SK-N-SH (cell line): ENCODE measurements at regions not wholly inside any gene's neighbourhood (a gene's known extent, or its start where the extent isn't known, plus 50 kb on each side); places are given as distances from the start of the nearest gene placed in this dataset.

ENCODE experiments used
- CTCF ChIA-PET: fragments of 300-600, 350-600 bp; formaldehyde crosslinking; extraction: SDS; loops from one replicate; lab custom pipeline; 2021; lab: Yijun Ruan, JAX
- POLR2A ChIA-PET: fragments of 350-600 bp; sonication (Branson Sonifier 250); formaldehyde crosslinking; extraction: SDS; loops from one replicate; lab custom pipeline; 2020; ENCODE audit warnings: antibody characterized with exemption, inconsistent platforms; lab: Yijun Ruan, JAX
- DNase-seq: peaks from one replicate; pipeline ENCODE4 v3.0.0; 2012
- H2AFZ ChIP-seq: fragments of 200-600 bp; sonication (generic); 2 replicates; pipeline ENCODE4 v1.8.1; 2016; ENCODE audit warnings: antibody characterized with exemption, mild to moderate bottlenecking, low read depth
- H3F3A ChIP-seq: fragments of 200-600 bp; sonication (generic); replicated peaks from 2 replicates; pipeline ENCODE3; 2016; ENCODE audit warnings: antibody characterized with exemption, mild to moderate bottlenecking; ENCODE audit not compliant: insufficient read depth
- H3K27ac ChIP-seq, 2 experiments: fragments of 200-500 bp in 1 of 2; fragments of 200-600 bp in 1 of 2; sonication (Bioruptor generic) in 1 of 2; sonication (generic), shearing (Covaris generic) in 1 of 2; 2 replicates each; pipeline versions ENCODE4 v1.5.1 to v1.6.1; 2014 to 2016; ENCODE audit warnings: low read depth in 2 of 2, inconsistent platforms in 1 of 2, low read length in 1 of 2, mild to moderate bottlenecking in 1 of 2, mixed read lengths in 1 of 2
- H3K27me3 ChIP-seq: fragments of 200-600 bp; sonication (generic), shearing (Covaris generic); 2 replicates; pipeline ENCODE4 v1.6.1; 2016; ENCODE audit warnings: mixed run types; ENCODE audit not compliant: insufficient read depth
- H3K36me3 ChIP-seq, 2 experiments: fragments of 200-500 bp in 1 of 2; fragments of 200-600 bp in 1 of 2; sonication (Bioruptor generic) in 1 of 2; sonication (generic) in 1 of 2; replicated peaks in 1 of 2; 2 replicates each; pipeline versions ENCODE3 to v1.5.1; 2014 to 2016; ENCODE audit warnings: low read length in 1 of 2, mild to moderate bottlenecking in 1 of 2; ENCODE audit not compliant: insufficient read depth in 2 of 2, control insufficient read depth in 1 of 2
- H3K4me1 ChIP-seq, 2 experiments: fragments of 200-500 bp in 1 of 2; fragments of 200-600 bp in 1 of 2; sonication (Bioruptor generic) in 1 of 2; sonication (generic), shearing (Covaris generic) in 1 of 2; 2 replicates each; pipeline versions ENCODE4 v1.5.1 to v1.6.1; 2014 to 2016; ENCODE audit warnings: low read depth in 1 of 2, low read length in 1 of 2, mixed run types in 1 of 2; ENCODE audit not compliant: insufficient read depth in 2 of 2, control insufficient read depth in 1 of 2
- H3K4me2 ChIP-seq: fragments of 200-600 bp; sonication (generic), shearing (Covaris generic); 2 replicates; pipeline ENCODE4 v1.6.1; 2017; ENCODE audit warnings: mixed run types
- H3K4me3 ChIP-seq, 2 experiments: fragments of 200-500 bp in 1 of 2; fragments of 200-600 bp in 1 of 2; sonication (Bioruptor generic) in 1 of 2; sonication (generic), shearing (Covaris generic) in 1 of 2; 2 replicates each; pipeline versions ENCODE4 v1.5.1 to v1.8.1; 2014 to 2016; ENCODE audit warnings: low read depth in 2 of 2, inconsistent platforms in 1 of 2, low read length in 1 of 2, mild to moderate bottlenecking in 1 of 2, mixed read lengths in 1 of 2, moderate library complexity in 1 of 2
- H3K79me2 ChIP-seq: fragments of 200-600 bp; sonication (generic); 2 replicates; pipeline ENCODE4 v1.8.1; 2017; ENCODE audit warnings: mild to moderate bottlenecking; ENCODE audit not compliant: insufficient read depth
- H3K9ac ChIP-seq: fragments of 200-600 bp; sonication (generic); 2 replicates; pipeline ENCODE4 v1.6.1; 2017; ENCODE audit warnings: mixed run types
- H3K9me2 ChIP-seq: fragments of 200-600 bp; sonication (generic); 2 replicates; pipeline ENCODE4 v1.6.1; 2017; ENCODE audit warnings: mixed run types
- H3K9me3 ChIP-seq: fragments of 200-600 bp; sonication (generic); 2 replicates; pipeline ENCODE4 v1.6.1; 2017; ENCODE audit warnings: mixed run types, mild to moderate bottlenecking, moderate library complexity
- H4K20me1 ChIP-seq: fragments of 200-600 bp; sonication (generic); 2 replicates; pipeline ENCODE4 v1.6.1; 2017; ENCODE audit warnings: mild to moderate bottlenecking, mixed run types; ENCODE audit not compliant: insufficient read depth
- CHD2 ChIP-seq: fragments of 150-350 bp; IDR thresholded peaks from 2 replicates; pipeline ENCODE4 v1.6.1; 2018; ENCODE audit warnings: low read length; ENCODE audit not compliant: partially characterized antibody
- ELF1 ChIP-seq: IDR thresholded peaks from 2 replicates; pipeline ENCODE4 v1.4.0; 2012
- EZH2phosphoT487 ChIP-seq: fragments of 200-600 bp; sonication (generic); IDR thresholded peaks from 2 replicates; pipeline ENCODE4 v1.6.1; 2017; ENCODE audit warnings: low read depth, mixed run types, mild to moderate bottlenecking, antibody characterized with exemption, moderate library complexity, borderline replicate concordance
- FOXJ3 ChIP-seq: sonication (generic); formaldehyde crosslinking; IDR thresholded peaks from 2 replicates; pipeline ENCODE4 v1.5.1; 2020; ENCODE audit warnings: mild to moderate bottlenecking, missing genetic modification reagents
- FOXM1 ChIP-seq: IDR thresholded peaks from 2 replicates; pipeline ENCODE4 v1.4.0; 2012; ENCODE audit warnings: low read depth, mild to moderate bottlenecking
- GATA2 ChIP-seq: sonication (generic); formaldehyde crosslinking; IDR thresholded peaks from 2 replicates; pipeline ENCODE4 v1.5.0; 2020; ENCODE audit warnings: mild to moderate bottlenecking, missing genetic modification reagents
- NFIC ChIP-seq: IDR thresholded peaks from 2 replicates; pipeline ENCODE4 v1.4.0; 2012; ENCODE audit warnings: borderline replicate concordance
- RCOR1 ChIP-seq: fragments of 150-350 bp; IDR thresholded peaks from 2 replicates; pipeline ENCODE4 v1.6.1; 2017; ENCODE audit warnings: antibody characterized with exemption, low read length
- RFX5 ChIP-seq: IDR thresholded peaks from 2 replicates; pipeline ENCODE4 v1.6.1; 2012; ENCODE audit warnings: mild to moderate bottlenecking, improper control_type of control experiment, low read length
- RXRA ChIP-seq: IDR thresholded peaks from 2 replicates; pipeline ENCODE4 v1.4.0; 2012; ENCODE audit warnings: low read depth, mild to moderate bottlenecking, borderline replicate concordance
- SIN3A ChIP-seq: IDR thresholded peaks from 2 replicates; pipeline ENCODE4 v1.6.1; 2012; ENCODE audit warnings: low read depth, mild to moderate bottlenecking, low read length, moderate library complexity, borderline replicate concordance
- SMC3 ChIP-seq: IDR thresholded peaks from 2 replicates; pipeline ENCODE4 v1.6.1; 2012; ENCODE audit warnings: low read depth, low read length, improper control_type of control experiment
- WGBS: methylation state at CpG from one replicate; pipeline ENCODE4 v1.1.6; 2017; ENCODE audit warnings: low lambda C conversion rate; 5-methylcytosine and 5-hydroxymethylcytosine counted together
- TF ChIP-seq, protein P1 (sequence below): IDR thresholded peaks from 2 replicates; pipeline ENCODE4 v1.4.0; 2012; ENCODE audit warnings: low read depth, borderline replicate concordance
- TF ChIP-seq, protein P2 (sequence below): IDR thresholded peaks from 2 replicates; pipeline ENCODE4 v1.4.0; 2012; ENCODE audit warnings: low read depth
- TF ChIP-seq, protein P3 (sequence below): fragments of 150-350 bp; IDR thresholded peaks from 2 replicates; pipeline ENCODE4 v1.6.1; 2016; ENCODE audit warnings: mild to moderate bottlenecking, low read depth, low read length
- TF ChIP-seq, protein P4 (sequence below): IDR thresholded peaks from 2 replicates; pipeline ENCODE4 v1.6.1; 2012; ENCODE audit warnings: mild to moderate bottlenecking, low read depth, low read length, moderate library complexity
- TF ChIP-seq, protein P5 (sequence below): fragments of 200-600 bp; sonication (generic); IDR thresholded peaks from 2 replicates; pipeline ENCODE4 v1.6.1; 2017; ENCODE audit warnings: antibody characterized with exemption, mild to moderate bottlenecking, moderate library complexity
- TF ChIP-seq, protein P6 (sequence below): IDR thresholded peaks from 2 replicates; pipeline ENCODE4; 2012

DNA sequence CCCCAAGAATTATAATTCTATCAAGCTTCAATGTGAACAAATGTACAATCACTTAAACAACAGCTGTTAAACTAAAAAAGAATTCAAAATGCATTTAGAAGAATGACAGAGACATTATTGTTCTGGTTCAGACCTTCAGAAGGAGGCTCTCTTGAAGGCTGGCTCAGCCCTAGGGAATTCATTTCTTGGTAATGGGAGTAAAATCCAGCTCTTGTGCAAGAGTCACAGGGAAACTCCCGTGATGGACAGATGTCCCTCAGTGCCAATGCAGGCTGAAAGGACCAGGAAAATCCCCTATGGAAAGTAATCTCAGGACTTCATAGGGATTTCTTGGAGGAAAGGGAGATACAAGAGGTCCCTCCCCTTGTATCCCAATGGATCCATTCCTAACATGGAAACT is 149.9 kb upstream of the STT3B start:
- Histone ChIP-seq H3K9ac (no peak overlapping the region), H3K4me1 (no peaks in the 10 kb centered on the region), H3F3A (no peaks in the 10 kb centered on the region), H3K9me3 (no peaks in the 10 kb centered on the region), H3K79me2 (no peaks in the 10 kb centered on the region), H3K4me3 (no peak overlapping the region), H3K9me2 (no peaks in the 10 kb centered on the region), H3K4me2 (no peak overlapping the region), H3K27ac (no peak overlapping the region), H3K36me3 (no peaks in the 10 kb centered on the region), H4K20me1 (no peaks in the 10 kb centered on the region), H2AFZ (no peak overlapping the region), H3K27me3 (no peaks in the 10 kb centered on the region)
- 22% methylated on average over 1 of the region's 1 CpG for WGBS
- ChIA-PET CTCF (no interaction called here), POLR2A (no interaction called here)
- no peak for TF ChIP-seq NFIC
- TF ChIP-seq RFX5 = no peak
- no peak for TF ChIP-seq EZH2phosphoT487
- TF ChIP-seq, protein P1, sequence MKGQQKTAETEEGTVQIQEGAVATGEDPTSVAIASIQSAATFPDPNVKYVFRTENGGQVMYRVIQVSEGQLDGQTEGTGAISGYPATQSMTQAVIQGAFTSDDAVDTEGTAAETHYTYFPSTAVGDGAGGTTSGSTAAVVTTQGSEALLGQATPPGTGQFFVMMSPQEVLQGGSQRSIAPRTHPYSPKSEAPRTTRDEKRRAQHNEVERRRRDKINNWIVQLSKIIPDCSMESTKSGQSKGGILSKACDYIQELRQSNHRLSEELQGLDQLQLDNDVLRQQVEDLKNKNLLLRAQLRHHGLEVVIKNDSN = no peak
- TF ChIP-seq, protein P2, sequence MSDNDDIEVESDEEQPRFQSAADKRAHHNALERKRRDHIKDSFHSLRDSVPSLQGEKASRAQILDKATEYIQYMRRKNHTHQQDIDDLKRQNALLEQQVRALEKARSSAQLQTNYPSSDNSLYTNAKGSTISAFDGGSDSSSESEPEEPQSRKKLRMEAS = no peak
- TF ChIP-seq RCOR1 = no peak
- TF ChIP-seq, protein P3, sequence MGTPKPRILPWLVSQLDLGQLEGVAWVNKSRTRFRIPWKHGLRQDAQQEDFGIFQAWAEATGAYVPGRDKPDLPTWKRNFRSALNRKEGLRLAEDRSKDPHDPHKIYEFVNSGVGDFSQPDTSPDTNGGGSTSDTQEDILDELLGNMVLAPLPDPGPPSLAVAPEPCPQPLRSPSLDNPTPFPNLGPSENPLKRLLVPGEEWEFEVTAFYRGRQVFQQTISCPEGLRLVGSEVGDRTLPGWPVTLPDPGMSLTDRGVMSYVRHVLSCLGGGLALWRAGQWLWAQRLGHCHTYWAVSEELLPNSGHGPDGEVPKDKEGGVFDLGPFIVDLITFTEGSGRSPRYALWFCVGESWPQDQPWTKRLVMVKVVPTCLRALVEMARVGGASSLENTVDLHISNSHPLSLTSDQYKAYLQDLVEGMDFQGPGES = no peak
- no peak for TF ChIP-seq FOXM1
- TF ChIP-seq, protein P4, sequence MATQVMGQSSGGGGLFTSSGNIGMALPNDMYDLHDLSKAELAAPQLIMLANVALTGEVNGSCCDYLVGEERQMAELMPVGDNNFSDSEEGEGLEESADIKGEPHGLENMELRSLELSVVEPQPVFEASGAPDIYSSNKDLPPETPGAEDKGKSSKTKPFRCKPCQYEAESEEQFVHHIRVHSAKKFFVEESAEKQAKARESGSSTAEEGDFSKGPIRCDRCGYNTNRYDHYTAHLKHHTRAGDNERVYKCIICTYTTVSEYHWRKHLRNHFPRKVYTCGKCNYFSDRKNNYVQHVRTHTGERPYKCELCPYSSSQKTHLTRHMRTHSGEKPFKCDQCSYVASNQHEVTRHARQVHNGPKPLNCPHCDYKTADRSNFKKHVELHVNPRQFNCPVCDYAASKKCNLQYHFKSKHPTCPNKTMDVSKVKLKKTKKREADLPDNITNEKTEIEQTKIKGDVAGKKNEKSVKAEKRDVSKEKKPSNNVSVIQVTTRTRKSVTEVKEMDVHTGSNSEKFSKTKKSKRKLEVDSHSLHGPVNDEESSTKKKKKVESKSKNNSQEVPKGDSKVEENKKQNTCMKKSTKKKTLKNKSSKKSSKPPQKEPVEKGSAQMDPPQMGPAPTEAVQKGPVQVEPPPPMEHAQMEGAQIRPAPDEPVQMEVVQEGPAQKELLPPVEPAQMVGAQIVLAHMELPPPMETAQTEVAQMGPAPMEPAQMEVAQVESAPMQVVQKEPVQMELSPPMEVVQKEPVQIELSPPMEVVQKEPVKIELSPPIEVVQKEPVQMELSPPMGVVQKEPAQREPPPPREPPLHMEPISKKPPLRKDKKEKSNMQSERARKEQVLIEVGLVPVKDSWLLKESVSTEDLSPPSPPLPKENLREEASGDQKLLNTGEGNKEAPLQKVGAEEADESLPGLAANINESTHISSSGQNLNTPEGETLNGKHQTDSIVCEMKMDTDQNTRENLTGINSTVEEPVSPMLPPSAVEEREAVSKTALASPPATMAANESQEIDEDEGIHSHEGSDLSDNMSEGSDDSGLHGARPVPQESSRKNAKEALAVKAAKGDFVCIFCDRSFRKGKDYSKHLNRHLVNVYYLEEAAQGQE = no peak
- no peak for TF ChIP-seq SMC3
- TF ChIP-seq CHD2 = no peak
- TF ChIP-seq, protein P5, sequence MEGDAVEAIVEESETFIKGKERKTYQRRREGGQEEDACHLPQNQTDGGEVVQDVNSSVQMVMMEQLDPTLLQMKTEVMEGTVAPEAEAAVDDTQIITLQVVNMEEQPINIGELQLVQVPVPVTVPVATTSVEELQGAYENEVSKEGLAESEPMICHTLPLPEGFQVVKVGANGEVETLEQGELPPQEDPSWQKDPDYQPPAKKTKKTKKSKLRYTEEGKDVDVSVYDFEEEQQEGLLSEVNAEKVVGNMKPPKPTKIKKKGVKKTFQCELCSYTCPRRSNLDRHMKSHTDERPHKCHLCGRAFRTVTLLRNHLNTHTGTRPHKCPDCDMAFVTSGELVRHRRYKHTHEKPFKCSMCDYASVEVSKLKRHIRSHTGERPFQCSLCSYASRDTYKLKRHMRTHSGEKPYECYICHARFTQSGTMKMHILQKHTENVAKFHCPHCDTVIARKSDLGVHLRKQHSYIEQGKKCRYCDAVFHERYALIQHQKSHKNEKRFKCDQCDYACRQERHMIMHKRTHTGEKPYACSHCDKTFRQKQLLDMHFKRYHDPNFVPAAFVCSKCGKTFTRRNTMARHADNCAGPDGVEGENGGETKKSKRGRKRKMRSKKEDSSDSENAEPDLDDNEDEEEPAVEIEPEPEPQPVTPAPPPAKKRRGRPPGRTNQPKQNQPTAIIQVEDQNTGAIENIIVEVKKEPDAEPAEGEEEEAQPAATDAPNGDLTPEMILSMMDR = no peak
- TF ChIP-seq RXRA = no peak
- no peak for TF ChIP-seq ELF1
- no peak for TF ChIP-seq GATA2 (CRISPR knock-in tag)
- TF ChIP-seq, protein P6, sequence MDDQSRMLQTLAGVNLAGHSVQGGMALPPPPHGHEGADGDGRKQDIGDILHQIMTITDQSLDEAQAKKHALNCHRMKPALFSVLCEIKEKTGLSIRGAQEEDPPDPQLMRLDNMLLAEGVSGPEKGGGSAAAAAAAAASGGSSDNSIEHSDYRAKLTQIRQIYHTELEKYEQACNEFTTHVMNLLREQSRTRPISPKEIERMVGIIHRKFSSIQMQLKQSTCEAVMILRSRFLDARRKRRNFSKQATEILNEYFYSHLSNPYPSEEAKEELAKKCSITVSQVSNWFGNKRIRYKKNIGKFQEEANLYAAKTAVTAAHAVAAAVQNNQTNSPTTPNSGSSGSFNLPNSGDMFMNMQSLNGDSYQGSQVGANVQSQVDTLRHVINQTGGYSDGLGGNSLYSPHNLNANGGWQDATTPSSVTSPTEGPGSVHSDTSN = no peak
- TF ChIP-seq FOXJ3 = no peak
- no peak for TF ChIP-seq SIN3A
- no peak for DNase-seq
